ENCODE measurements at regions not wholly inside any gene's neighbourhood (a gene's known extent, or its start where the extent isn't known, plus 50 kb on each side); places are given as distances from the start of the nearest gene placed in this dataset.

GRCh38 chr5:165003283-165003682 is 1497.9 kb downstream of the MAT2B start (continued):
- no peak for TF ChIP-seq SUPT20H (IDR thresholded peaks at IDR 0.05; ENCODE audit: borderline replicate concordance, control insufficient read depth, low read depth, low read length)
- TF ChIP-seq IRF5 (IDR thresholded peaks at IDR 0.05; ENCODE audit: borderline replicate concordance), result no peak
- no peak for TF ChIP-seq SIN3A (IDR thresholded peaks at IDR 0.05; ENCODE audit: low read depth, low read length)
- no peak for TF ChIP-seq KLF5 (IDR thresholded peaks at IDR 0.05; ENCODE audit: partially characterized antibody)

DNA sequence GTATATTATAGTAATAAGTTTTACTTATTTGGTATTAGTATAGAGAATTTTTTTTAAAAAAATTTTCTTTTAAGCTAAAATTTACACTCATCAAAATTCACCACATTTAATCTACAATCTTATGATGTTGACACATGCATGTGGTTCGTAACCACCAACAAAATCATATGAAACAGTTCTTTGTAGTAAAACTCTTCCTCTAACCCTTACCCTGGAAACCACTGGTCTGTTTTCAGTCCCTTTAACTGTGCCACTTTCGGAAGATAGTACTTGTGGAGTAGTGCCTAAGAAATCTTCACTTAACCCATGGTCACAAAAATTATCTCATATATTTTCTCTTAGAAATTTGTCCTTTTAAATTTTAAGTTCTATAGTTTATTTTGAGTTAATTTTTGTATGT is 1498.8 kb downstream of the MAT2B start:
- H3K4me1 ChIP-seq (ENCODE audit: control insufficient read depth, insufficient read depth, low read length), result no peaks in the 10 kb centered on the region
- H3K27me3 ChIP-seq (replicated peaks in 1 of 2; ENCODE audit: control insufficient read depth in 2 of 2, insufficient read depth in 2 of 2, low read length in 1 of 2), result no peaks in the 10 kb centered on the region
- H3K9ac ChIP-seq (ENCODE audit: control insufficient read depth, insufficient read depth, low read length), result no peak overlapping the region
- no peak overlapping the region for H3K27ac ChIP-seq (ENCODE audit: control insufficient read depth, insufficient read depth)
- H3K9me3 ChIP-seq (replicated peaks; ENCODE audit: control insufficient read depth, insufficient read depth, low read length), result no peaks in the 10 kb centered on the region
- TF ChIP-seq PKNOX1 (IDR thresholded peaks at IDR 0.05), result no peak
- TF ChIP-seq HCFC1 (IDR thresholded peaks at IDR 0.05; ENCODE audit: low read length), result no peak
- TF ChIP-seq RAD51 (IDR thresholded peaks at IDR 0.05), result no peak
- no peak for TF ChIP-seq JUNB (IDR thresholded peaks at IDR 0.05)
- no peak for TF ChIP-seq RELB (IDR thresholded peaks at IDR 0.05; ENCODE audit: low read depth)
- TF ChIP-seq KLF5 (IDR thresholded peaks at IDR 0.05; ENCODE audit: partially characterized antibody), result no peak
- TF ChIP-seq CHD2 (IDR thresholded peaks at IDR 0.05; ENCODE audit: borderline replicate concordance, low read depth, low read length), result no peak
- no peak for FAIRE-seq
- ChIA-PET SMC1A (ENCODE audit: uncharacterized antibody, unreplicated experiment) (interaction anchor here (1.3 kb wide), 1 partner anchor 33 kb away, joined by 3 read pairs; no protein-coding TSS in a partner anchor), POLR2A (no interaction called here), RAD21 (ENCODE audit: unreplicated experiment) (no interaction called here), CTCF (no interaction called here)
- no peak overlapping the region for H2AFZ ChIP-seq (ENCODE audit: control insufficient read depth, low read depth, low read length)
- 17% methylated on average over 2 of the region's 2 CpGs for WGBS (ENCODE audit: insufficient coverage, insufficient replicate concordance, low lambda C conversion rate, missing lambda C conversion rate)
- no peak overlapping the region for H3K4me2 ChIP-seq (ENCODE audit: control insufficient read depth, insufficient read depth)
- H3K79me2 ChIP-seq (ENCODE audit: control insufficient read depth, insufficient read depth, low read length), result no peaks in the 10 kb centered on the region
- no peak for ATAC-seq
- H3K36me3 ChIP-seq (ENCODE audit: control insufficient read depth in 2 of 2, insufficient read depth in 2 of 2, low read length in 1 of 2), result no peaks in the 10 kb centered on the region
- in situ Hi-C loops (cut with MboI) (no loop called here), intact Hi-C loops (cut with micrococcal nuclease; ENCODE audit: unreplicated experiment) (no loop called here)
- H4K20me1 ChIP-seq (ENCODE audit: control insufficient read depth, insufficient read depth), result no peaks in the 10 kb centered on the region
- DNase-seq (ENCODE audit: low read depth, low spot score), result no peak
- H3K4me3 ChIP-seq, result no peak overlapping the region
- BruUV-seq (replicated peaks), result no TSS peak

Data from GM12878 (cell line).